ENCODE measurements at regions not wholly inside any gene's neighbourhood (a gene's known extent, or its start where the extent isn't known, plus 50 kb on each side); places are given as distances from the start of the nearest gene placed in this dataset.
A peak's percentile ranks its signal among the peaks of the same experiment; 100 is the strongest.

- peak overlapping the region in 1 of 2 donors; percentile 26 for H3K27ac Mint-ChIP-seq
Measured at GRCh38 chr9:6067426-6067825, 52.0 kb upstream of the RANBP6 start.

More at GRCh38 chr9:6067426-6067825, 52.0 kb upstream of the RANBP6 start:
- DNase-seq (ENCODE audit: low spot score) (no peak), ATAC-seq (no peak)
- Mint-ChIP-seq H3K4me1 (ENCODE audit: low read depth in 2 of 2) (peaks cover 19% of the 10 kb centered on the region in 2 donors), H3K4me3 (no peak overlapping the region), H3K9me3 (no peaks in the 10 kb centered on the region), H3K27me3 (peaks cover 2% of the 10 kb centered on the region in 2 donors), H3K36me3 (peaks cover 5% of the 10 kb centered on the region)
